ENCODE measurements at regions not wholly inside any gene's neighbourhood (a gene's known extent, or its start where the extent isn't known, plus 50 kb on each side); places are given as distances from the start of the nearest gene placed in this dataset.

DNA sequence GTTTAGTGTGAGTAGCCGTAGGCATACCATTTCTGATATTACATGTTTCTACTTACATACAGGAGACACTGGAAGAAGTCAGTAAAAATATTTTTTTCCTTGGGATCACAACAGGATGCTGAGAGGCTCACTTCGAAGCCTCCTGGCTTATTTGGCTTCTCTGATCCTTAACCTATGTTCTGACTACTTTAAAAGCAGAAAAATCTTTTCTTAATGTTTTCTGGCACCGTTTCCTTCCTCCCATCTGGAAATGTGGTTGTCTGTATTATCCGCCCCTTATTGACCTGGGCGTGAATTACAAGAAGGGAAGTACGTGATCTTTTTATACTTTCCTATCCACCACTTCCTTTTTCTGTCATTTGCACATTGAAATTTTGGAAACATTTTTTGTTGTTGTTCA lies 379.6 kb downstream of the COL12A1 start:
- Mint-ChIP-seq H3K4me3 (ENCODE audit: unreplicated experiment) (no peak overlapping the region), H3K27ac (ENCODE audit: unreplicated experiment) (no peak overlapping the region), H3K27me3 (ENCODE audit: low read depth, unreplicated experiment) (no peaks in the 10 kb centered on the region), H3K36me3 (ENCODE audit: low read depth, unreplicated experiment) (no peaks in the 10 kb centered on the region), H3K4me1 (ENCODE audit: low read depth, unreplicated experiment) (no peaks in the 10 kb centered on the region), H3K9me3 (ENCODE audit: unreplicated experiment) (no peaks in the 10 kb centered on the region)
- Histone ChIP-seq H3K79me2 (ENCODE audit: insufficient read depth, low read length) (no peaks in the 10 kb centered on the region), H3K9ac (ENCODE audit: low read length) (no peak overlapping the region), H3K4me1 (ENCODE audit: insufficient read depth, low read length) (no peaks in the 10 kb centered on the region), H3K36me3 (ENCODE audit: insufficient read depth, low read length) (no peaks in the 10 kb centered on the region), H3K4me3 (ENCODE audit: insufficient read depth, low read depth, low read length) (no peak overlapping the region), H3K9me3 (ENCODE audit: insufficient read depth, low read depth, low read length) (no peaks in the 10 kb centered on the region), H3K27ac (ENCODE audit: low read depth, low read length) (no peak overlapping the region), H4K20me1 (ENCODE audit: insufficient read depth, low read length) (no peaks in the 10 kb centered on the region), H2AFZ (ENCODE audit: low read depth, low read length) (no peak overlapping the region), H3K27me3 (ENCODE audit: insufficient read depth, low read length) (no peaks in the 10 kb centered on the region), H3K4me2 (ENCODE audit: low read length) (no peak overlapping the region)
- no peak for TF ChIP-seq EZH2 (IDR thresholded peaks at IDR 0.05; ENCODE audit: insufficient read depth, low read length)
- TF ChIP-seq CTCF (IDR thresholded peaks at IDR 0.05; ENCODE audit: insufficient read depth, low read depth, low read length) = no peak
- FAIRE-seq (no peak), DNase-seq (ENCODE audit: low read depth) (no peak)

- Histone ChIP-seq H3K4me3 (ENCODE audit: insufficient read depth, low read depth, low read length) (no peak overlapping the region), H3K4me2 (ENCODE audit: low read length) (no peak overlapping the region), H3K27ac (ENCODE audit: low read depth, low read length) (no peak overlapping the region), H3K9ac (ENCODE audit: low read length) (no peak overlapping the region), H3K9me3 (ENCODE audit: insufficient read depth, low read depth, low read length) (no peaks in the 10 kb centered on the region), H3K79me2 (ENCODE audit: insufficient read depth, low read length) (no peaks in the 10 kb centered on the region), H3K4me1 (ENCODE audit: insufficient read depth, low read length) (no peaks in the 10 kb centered on the region), H3K36me3 (ENCODE audit: insufficient read depth, low read length) (no peaks in the 10 kb centered on the region), H4K20me1 (ENCODE audit: insufficient read depth, low read length) (no peaks in the 10 kb centered on the region), H3K27me3 (ENCODE audit: insufficient read depth, low read length) (no peaks in the 10 kb centered on the region), H2AFZ (ENCODE audit: low read depth, low read length) (no peak overlapping the region)
- H3K4me3 Mint-ChIP-seq (ENCODE audit: unreplicated experiment) = no peak overlapping the region
- no peaks in the 10 kb centered on the region for H3K27me3 Mint-ChIP-seq (ENCODE audit: low read depth, unreplicated experiment)
- H3K36me3 Mint-ChIP-seq (ENCODE audit: low read depth, unreplicated experiment) = no peaks in the 10 kb centered on the region
- no peak overlapping the region for H3K27ac Mint-ChIP-seq (ENCODE audit: unreplicated experiment)
- H3K9me3 Mint-ChIP-seq (ENCODE audit: unreplicated experiment) = peaks cover 9% of the 10 kb centered on the region
- DNase-seq (ENCODE audit: low read depth) (no peak), FAIRE-seq (no peak)
- H3K4me1 Mint-ChIP-seq (ENCODE audit: low read depth, unreplicated experiment) = peaks cover 4% of the 10 kb centered on the region
- TF ChIP-seq CTCF (IDR thresholded peaks at IDR 0.05; ENCODE audit: insufficient read depth, low read depth, low read length) = no peak
Observed at GRCh38 chr6:74814440-74814839, 391.4 kb downstream of the COL12A1 start.

GRCh38 chr6:74807674-74808073 lies 398.2 kb downstream of the COL12A1 start:
- Histone ChIP-seq H3K9me3 (ENCODE audit: insufficient read depth, low read depth, low read length) (no peaks in the 10 kb centered on the region), H3K4me2 (ENCODE audit: low read length) (no peak overlapping the region), H4K20me1 (ENCODE audit: insufficient read depth, low read length) (no peaks in the 10 kb centered on the region), H2AFZ (ENCODE audit: low read depth, low read length) (no peak overlapping the region), H3K27ac (ENCODE audit: low read depth, low read length) (no peak overlapping the region), H3K79me2 (ENCODE audit: insufficient read depth, low read length) (no peaks in the 10 kb centered on the region), H3K4me1 (ENCODE audit: insufficient read depth, low read length) (no peaks in the 10 kb centered on the region), H3K36me3 (ENCODE audit: insufficient read depth, low read length) (no peaks in the 10 kb centered on the region), H3K27me3 (ENCODE audit: insufficient read depth, low read length) (no peaks in the 10 kb centered on the region), H3K9ac (ENCODE audit: low read length) (no peak overlapping the region), H3K4me3 (ENCODE audit: insufficient read depth, low read depth, low read length) (no peak overlapping the region)
- Mint-ChIP-seq H3K4me1 (ENCODE audit: low read depth, unreplicated experiment) (peaks cover 4% of the 10 kb centered on the region), H3K9me3 (ENCODE audit: unreplicated experiment) (peaks cover 3% of the 10 kb centered on the region), H3K4me3 (ENCODE audit: unreplicated experiment) (no peak overlapping the region), H3K27me3 (ENCODE audit: low read depth, unreplicated experiment) (no peaks in the 10 kb centered on the region), H3K27ac (ENCODE audit: unreplicated experiment) (no peak overlapping the region), H3K36me3 (ENCODE audit: low read depth, unreplicated experiment) (no peaks in the 10 kb centered on the region)
- DNase-seq (ENCODE audit: low read depth) = no peak
- FAIRE-seq = no peak
- no peak for TF ChIP-seq EZH2 (IDR thresholded peaks at IDR 0.05; ENCODE audit: insufficient read depth, low read length)
- no peak for TF ChIP-seq CTCF (IDR thresholded peaks at IDR 0.05; ENCODE audit: insufficient read depth, low read depth, low read length)

All from astrocyte (in vitro differentiated cells and primary cell).